Right kidney (tissue), 1 donor: ENCODE measurements at regions not wholly inside any gene's neighbourhood (a gene's known extent, or its start where the extent isn't known, plus 50 kb on each side); places are given as distances from the start of the nearest gene placed in this dataset.

Experiments used
- DNase-seq: peaks from one replicate; pipeline ENCODE4 v3.0.0-alpha.2; 2016

DNA sequence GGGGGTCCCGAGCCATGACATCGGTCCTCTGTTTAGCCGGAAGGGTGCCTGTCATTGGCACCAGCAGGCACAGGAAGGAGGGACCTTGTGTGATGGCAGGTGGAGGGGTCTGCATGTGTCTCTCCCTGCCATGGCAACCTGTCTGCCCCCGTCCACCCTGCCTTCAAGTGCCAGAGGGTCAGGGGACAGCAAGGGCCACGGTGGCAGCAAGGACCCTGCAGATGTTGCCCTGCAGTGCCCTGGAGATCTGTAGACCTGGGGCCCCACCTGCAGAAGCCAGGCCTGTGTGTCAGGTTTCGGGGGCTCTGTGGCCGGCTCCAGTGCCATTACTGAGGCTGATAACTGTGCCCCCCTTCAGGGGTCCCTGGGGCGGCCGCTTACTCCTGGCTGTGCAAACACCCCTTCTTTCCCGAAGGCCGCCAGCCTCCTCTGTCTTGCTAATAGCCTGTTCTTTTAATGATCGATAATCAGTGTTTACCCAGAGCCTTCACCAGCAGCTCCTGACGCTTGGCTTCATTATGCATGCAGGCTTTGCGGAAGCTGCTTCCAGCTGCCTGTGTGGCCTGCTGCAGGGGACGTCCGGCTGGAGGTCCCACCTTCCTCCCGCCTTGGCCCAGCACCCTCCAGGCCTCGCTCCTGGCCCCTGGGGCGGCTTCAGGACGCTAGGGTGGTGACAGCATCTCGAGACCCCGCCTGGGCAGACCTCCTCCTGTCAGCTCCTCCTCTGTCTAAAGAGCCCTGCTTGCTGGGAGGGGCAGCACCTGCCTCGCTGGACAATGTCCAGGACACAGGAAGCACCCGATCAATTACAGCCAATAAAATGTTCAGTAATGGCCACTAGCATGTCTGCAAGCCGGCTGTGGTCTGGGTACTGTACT is 153.0 kb downstream of the KIF26A start:
- DNase-seq, result no peak

DNA sequence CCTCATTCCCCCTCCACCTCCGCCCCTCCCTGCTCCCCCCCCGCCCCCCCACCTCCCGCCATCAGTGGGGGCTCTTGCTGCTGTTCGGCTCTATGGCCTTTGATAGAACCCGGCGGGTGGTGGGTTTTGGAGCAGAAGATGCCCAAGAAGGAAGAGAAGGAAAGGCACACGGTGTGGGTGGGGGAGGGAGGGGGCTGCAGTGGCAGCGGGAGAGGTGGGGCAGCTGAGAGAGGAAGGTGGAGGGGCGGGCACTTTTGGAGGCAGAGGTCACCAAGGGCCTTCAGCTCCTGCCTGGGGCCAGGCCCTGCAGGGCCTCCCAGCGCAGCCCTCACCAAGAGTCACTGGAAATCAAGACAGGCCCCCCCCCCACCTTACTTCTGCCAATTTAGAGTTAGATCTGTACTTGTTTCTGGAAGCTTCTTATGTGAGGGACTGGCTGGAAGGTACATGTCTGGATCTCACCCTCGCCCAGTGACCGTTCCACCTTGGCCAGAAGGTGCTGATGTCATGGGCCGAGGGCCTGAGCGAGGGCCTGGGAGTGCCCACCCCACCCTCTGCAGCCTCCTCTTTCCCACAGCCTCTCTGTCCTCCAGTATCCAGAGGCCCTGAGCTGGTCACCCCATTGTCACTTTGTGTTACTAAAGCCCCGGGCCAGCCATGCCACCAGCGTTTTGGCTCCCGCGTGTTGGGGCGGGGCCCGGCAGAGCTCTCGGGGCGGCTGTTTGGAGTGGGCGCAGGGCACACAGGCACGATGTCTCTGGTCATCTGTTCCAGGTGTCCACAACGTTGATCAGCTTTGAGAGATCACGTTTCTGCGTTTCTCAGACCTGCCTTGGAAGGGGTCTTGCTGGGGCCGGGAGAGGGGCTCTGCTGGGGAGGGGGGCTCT is 153.9 kb downstream of the KIF26A start:
- no peak for DNase-seq

DNA sequence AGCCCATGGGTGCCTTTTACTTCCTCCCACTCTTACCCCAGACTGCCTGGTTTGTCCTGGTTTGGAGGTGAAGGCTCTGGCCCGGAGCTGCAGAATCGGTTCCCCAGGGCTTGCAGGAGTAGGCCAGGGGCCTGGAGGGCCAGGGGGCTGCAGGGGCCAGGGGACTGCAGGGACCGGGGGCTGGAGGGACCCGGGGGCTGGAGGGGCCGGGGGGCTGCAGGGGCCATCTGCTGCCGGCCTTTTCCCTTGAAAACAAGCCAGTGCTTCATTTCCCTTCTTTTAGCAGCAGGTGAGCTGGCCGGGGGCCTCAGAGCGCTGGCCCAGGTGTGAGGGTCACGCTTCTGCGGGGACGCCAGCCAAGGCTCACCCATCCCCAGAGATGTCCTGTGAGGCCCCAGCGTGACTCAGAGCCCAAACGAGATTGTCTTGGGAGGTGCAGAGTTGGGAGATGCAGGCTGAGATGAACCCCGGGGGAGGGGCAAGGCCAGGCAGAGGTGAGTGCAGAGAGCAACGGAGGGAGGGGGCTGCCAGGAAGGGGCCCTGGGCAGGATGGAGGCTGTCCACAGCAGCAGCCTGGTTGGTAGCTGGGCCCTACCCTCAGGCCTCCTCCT is 154.9 kb downstream of the KIF26A start:
- no peak for DNase-seq

DNA sequence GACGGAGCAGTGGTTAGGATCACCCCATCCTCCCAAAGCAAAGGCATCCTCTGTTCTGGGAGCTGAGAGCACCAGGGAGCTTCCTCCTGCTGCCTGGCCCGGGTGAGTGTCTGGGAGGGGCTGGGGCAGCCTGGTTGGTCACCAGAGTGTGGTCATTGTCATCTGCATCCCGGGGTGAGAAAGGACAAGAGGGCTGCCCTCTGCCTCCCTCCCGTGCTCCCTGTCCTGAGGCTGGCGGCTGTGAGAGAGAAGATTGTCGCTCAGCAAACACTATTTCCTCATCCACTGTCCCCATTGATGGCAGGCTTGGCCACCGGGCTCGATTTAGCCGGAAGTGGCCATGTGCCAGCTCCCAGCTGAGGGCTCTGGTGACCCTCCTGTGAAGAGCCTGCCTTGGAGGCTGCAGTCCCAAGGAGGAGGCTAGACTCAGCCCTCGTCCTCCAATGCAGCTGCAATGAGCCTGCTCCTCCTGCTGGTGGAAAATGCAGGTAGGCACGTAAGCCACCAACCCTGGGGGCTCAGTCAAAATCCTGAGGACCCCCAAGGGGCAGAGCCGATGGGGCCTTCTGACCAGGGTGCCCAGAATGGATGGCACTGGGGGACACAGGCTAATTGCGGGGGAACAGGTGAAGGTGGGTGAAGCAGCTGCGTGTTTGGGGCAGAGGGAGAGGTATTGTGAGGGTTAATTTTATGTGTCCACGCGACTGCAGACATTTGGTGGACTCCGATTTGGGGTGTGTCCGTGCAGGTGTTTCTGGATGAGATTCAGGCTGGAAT is 155.7 kb downstream of the KIF26A start:
- no peak for DNase-seq

DNA sequence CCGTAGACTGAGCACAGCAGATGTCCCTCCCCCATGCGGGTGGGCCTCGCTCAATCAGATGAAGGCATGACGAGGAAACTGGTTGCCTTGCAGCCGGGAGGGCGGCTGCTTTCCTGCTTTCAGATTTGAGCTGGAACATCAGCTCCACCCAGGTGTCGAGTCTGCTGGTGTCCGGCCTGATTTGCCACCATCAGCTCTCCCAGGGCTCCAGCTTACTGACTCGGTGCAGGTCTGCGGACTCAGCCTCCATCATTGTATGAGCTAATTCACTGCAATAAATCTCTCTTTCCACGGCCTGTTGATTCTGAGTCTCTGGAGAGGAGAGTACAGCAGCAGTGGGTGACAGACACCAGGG is 156.2 kb downstream of the KIF26A start:
- no peak for DNase-seq

DNA sequence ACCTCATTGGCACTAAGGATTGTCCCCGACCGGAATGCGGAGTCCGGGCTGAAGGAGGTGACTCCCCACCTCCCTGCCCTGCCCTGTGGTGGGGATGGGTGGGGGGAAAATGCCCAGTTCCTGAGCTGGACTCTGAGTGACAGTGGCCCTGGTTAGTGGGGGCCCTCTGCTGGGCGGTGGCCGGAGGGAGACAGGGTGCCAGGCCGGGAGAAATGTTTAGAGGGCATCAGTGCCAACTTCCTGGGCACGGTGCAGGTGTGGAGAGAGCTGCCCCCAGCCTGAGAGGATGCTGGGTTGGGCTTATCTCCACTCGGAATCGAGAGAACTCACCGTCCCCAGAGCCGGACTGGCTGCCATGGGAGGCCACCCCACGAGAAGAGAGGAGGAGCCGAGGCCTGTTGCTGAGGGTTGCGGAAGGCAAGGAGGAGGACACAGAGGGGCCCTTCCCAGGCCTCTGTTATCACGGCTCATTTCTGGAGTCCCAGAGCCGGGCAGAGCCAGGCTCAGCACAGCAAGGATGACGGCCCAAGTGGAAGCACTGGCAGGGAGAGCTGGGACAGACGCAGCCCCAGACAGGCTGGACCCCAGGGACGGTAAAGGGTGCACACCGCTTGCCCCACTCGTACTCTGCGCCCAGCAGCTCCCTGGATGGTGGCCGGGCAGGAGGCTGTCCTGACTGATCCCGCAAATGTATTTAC is 156.7 kb downstream of the KIF26A start:
- DNase-seq, result no peak

DNA sequence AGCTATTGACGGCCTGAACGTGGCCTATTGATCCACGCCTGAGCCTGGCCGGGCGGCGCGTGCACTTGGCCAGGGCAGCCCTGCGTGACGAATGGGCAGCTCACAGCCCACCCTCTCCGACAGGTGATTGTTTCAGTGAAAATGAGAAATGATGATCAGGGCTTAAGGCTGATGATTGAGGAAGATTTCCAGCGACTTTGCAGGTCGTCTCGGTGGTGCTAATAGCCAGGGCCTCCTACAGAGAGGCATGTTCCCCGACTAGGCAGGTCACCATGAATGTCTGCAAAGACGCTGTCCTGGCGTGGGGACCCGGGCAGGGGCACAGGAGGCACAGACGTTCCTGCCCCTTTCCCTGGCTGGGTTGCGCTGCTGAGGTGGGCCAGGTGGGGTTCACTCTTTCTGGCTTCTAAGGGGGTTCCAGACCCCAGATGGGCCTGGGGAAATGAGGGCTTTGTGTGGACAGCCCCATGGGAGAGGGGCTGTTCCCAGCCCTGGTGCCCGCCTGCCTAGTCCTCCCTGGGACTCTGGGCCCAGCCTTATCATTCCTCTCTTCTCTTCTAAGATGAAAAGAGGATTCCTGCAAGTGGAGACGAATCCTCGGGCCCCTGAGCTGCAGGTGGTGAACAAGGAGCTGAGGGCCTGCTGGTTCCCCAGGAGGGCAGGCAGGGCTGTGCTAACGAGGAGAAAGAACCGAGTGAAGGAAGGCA is 157.4 kb downstream of the KIF26A start:
- DNase-seq, result no peak

DNA sequence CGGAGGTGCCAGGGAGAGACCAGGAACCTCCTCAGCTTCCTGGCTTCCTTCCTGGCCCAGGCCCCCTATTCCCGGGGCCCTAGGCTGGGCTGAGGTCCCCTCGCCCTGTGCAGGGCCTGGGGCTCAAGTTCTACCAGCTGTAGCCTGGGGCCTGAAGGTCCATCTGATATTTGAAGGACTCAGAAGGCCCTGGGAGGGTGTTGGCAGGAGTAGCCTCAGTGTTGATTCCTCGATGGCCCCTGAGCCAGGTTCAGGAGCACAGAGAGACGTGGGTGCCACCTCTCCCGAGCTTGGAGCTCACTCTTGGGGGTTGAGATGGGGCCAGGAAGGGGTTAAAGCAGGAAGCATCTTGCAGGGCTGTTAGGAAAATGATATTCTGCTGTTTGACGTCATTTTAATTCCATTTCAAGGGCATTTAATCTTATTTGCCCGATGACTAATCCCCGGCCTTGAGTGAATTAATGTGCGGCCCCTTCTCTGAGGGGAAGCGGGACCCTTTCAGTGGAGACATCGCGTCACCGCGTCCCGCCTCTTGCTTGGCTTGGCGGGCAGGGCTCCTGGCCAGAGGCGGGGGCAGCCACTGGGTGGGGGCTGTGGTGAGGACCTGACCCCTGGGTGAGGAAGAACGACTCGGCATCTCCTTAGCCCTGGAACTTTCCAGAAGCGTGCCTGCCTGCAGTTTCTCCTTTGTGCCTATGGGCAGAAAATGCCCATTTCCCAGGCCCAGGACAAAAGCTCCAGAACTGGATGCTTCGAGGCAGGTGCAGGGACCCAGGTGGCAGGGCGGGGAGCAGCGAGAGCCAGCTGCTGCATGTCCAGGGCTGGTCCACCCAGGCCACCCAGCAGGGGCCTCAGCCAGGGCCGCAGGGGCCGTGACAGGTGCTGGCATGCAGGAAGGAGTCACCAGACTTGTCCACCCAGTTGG is 158.3 kb downstream of the KIF26A start:
- no peak for DNase-seq

DNA sequence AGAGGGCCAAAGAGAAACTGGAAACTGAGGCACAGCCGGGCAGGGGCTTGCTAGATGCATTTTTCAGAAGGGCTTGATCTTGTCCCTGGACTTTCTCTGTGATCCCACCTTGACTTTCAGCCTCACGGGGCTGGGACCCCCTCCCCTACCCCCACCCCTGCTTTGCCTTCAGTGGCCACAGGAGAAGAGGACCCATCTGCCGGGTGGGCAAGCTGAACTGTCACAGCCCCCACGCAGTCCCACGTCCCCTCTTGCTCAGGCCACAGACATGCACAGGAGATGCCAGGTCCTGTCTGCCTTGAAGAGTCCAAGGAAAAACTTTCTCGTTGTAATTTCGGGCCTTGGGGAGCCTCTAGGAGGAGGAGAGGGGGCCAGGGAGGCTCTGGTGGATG is 158.9 kb downstream of the KIF26A start:
- no peak for DNase-seq

DNA sequence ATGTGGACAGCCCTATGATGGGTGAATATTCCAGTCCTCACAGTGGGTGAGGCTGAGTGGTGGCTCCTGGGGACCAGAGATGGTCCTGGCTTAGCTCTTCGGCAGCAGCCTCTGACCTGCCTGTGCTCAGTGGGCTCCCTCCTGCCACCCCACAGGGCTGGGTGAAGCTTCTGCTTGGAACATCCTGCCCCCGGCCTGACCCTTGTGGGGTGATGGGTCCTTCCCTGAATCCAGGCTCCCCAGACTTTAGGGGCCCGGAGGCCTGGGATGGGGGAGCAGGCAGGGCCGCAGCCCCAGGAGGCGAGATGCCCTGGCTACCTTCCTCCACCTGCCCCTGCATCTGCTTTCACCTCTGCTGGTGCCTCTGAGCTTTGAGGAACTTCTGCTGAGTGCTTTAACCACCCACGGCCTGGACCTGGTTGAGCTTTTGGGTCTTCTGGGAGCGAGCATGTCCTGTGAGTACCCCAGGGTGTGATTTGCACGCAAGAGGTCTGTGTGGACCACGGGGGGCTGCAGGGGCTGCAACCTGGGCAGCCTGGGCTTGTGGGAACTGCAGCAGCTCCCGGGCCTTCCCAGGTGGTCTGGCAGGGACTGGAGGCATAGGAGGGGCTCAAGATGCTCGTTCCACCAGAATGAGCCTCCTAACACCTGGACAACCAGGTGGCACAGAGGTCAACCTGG is 159.5 kb downstream of the KIF26A start:
- no peak for DNase-seq

DNA sequence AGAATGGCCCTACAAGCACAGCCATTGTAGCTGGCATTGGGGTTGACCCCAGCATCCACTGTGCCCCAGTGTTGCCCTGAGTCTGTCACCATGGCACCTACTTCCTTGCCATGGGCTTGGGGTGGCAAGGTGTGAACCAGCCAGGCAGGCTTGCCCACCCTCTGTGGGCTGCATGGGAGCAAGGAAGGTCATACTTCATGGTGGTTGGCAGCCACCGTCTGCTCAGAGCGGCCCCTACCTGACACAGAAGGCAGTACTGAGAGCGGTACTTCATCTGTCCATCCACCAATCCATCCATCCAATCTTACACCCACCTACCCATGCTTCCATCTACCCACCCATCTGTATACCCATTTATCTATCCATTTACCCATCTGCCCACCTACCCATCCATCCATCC is 160.1 kb downstream of the KIF26A start:
- no peak for DNase-seq

DNA sequence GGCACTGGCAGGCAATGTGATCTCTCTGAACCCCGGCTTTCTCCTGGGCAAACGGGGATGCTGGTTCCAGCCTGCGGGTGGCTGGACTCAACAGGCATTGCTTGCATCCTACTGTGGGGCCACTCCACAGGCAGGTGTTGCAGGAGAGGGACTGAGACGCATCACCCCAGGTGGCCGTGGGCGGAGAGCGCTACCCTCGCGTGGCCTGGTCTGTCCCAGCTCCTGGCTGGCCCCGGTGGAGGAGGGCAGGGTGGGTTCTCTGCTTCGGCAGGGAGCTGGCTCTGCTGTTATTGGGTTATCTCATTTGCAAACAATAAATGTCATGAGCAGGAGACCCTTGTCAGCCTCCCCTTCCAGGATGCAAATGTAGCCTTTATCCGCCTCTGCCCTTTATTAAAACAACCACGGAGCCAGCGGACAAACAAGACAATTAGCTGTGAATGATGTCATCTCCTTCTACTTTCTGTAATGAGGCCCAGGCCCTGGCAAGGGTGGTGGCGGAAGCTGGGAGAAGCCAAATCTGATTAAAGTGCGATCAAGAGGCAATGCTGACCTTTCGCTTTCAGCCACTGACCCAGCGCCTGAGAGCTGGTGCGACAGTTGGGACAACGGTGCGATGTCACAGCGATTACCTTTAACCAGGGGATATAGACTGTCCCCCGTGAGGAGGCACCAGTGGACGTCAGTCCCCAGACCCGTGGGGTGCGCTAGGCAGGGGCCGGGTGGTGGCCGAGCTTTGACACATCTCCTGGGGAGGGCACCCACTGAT is 161.8 kb downstream of the KIF26A start:
- DNase-seq, result no peak

DNA sequence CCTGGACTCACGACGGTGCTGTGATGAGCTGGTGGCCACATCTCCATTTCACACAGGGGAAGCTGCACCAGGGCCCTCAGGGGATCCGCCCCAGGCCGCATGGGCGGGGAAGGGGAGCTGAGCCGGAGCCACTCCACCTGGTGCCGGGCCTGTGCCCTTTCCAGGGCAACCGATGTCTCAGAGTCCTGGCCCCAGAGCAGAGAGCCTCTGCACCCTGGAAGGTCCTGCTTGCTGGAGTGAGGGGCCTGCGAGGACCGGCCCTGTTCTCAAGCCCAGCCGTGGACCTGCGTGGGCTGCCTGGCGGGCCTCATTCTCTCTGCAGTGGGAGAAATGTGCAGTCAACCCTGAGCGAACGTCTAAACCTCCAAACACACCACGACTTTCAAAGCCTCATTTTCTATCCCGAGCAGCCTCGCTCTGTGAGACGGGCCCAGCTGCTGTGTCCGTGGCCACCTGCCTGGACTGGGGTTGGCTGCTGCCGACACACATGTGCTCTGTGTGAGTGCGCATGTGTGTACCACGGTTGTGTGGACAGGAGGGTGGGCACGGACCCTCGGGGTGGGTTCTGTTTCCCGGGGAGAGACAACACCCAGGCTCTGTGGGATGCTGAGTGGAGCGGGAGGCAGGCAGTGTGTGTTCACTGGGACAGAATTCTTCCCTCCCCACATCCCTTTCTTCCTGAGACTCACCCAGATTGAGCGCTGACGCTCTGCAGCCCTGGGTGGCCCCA is 163.5 kb downstream of the KIF26A start:
- DNase-seq, result no peak

DNA sequence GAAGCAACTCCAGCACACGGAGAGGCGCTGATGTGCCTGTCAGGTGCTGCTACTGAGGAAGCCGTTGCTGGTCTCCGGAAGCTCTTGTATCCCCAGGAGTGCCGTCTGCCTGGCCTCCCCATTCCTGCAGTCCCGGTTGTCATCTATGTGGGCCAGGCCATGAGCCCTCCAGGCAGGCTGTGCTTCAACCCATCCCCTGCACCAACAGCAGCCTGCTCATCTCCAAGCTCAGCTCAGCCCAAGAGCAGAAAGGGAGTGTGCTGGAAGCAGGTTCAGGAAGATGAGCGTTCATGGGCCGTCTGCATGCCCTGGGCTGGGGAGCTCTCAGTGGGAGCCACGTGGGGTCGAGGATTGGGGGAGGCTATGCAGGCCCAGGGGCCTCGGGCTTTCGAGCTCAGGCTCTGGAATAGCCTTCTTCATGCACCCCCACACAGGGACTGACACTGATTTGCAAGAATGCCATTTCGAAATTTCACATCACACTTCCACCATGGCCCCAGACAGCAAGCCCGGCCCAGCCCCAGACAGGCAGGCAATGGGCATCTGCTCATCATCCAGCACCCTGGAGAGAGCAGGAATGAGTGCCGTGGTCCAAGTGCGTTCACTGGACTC is 164.5 kb downstream of the KIF26A start:
- no peak for DNase-seq

DNA sequence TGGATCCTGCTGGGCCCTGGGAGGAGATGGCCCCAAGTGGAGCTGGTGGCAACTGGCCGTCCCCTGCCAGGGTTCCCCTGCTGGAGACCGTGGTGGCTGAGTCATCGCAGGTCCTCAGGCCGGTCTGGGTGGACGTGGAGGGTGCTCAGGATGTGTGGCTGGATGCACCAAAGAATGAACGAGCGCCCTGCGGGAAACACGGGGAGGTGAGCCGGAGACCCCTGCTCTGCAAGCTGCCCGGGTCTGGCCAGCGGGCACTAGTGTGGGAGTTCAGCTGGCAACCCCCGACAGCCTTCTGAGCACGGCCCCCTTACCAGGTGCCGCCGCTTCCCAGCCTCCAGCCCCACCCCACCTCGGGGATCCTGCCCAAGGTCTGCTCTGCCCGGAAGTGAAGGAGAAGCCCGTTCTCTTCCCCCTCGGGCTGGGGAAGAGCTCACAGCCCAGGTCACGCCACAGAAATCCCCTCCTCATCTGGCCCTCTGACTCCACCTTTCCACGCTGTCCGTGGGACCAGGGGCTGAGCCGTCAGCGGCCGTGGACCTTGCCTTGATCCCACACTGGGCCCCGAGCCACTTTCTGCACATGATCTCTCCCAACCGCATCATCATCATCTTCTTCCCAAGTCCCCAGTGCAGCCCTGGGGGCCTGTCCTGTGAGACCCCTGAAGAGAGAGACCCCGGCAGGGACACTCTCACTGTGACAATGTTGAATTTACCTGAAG is 165.5 kb downstream of the KIF26A start:
- no peak for DNase-seq
